Gastrocnemius medialis (tissue), 4 donors: ENCODE measurements at regions not wholly inside any gene's neighbourhood (a gene's known extent, or its start where the extent isn't known, plus 50 kb on each side); places are given as distances from the start of the nearest gene placed in this dataset.

Experiments
- ATAC-seq, 2 donors: fragments of 150-250 bp; one replicate each; pipeline ENCODE4 v1.9.1; 2016
- DNase-seq, 2 donors: peaks; one replicate each; pipeline ENCODE4 v3.0.0-alpha.2; 2019
- H3K27ac ChIP-seq, 4 donors: fragments of 200-600 bp; sonication (generic); 1 replicate in 1 of 4; 2 replicates in 3 of 4; pipeline ENCODE4 v1.5.1; 2016 to 2018; ENCODE audit warnings: mild to moderate bottlenecking in 2 of 4, moderate library complexity in 1 of 4
- H3K27me3 ChIP-seq, 3 donors: fragments of 200-600 bp; sonication (generic) in 2 of 3; 1 replicate in 1 of 3; 2 replicates in 2 of 3; pipeline versions ENCODE4 v1.5.1 to v1.6.0; 2016 to 2019; ENCODE audit warnings: mild to moderate bottlenecking in 1 of 3, moderate library complexity in 1 of 3
- H3K36me3 ChIP-seq, 2 donors: fragments of 200-600 bp; sonication (generic) in 1 of 2; one replicate each; pipeline ENCODE4 v1.5.1; 2017 to 2018
- H3K4me1 ChIP-seq, 2 donors: fragments of 200-600 bp; sonication (generic) in 1 of 2; one replicate each; pipeline ENCODE4 v1.5.1; 2016 to 2017; ENCODE audit warnings: mild to moderate bottlenecking in 2 of 2
- H3K4me3 ChIP-seq, 4 donors: fragments of 200-600 bp; sonication (generic) in 3 of 4; 1 replicate in 1 of 4; 2 replicates in 3 of 4; pipeline ENCODE4 v1.5.1; 2016 to 2019; ENCODE audit warnings: mild to moderate bottlenecking in 2 of 4
- H3K9me3 ChIP-seq, 3 donors: fragments of 200-600 bp; sonication (generic) in 2 of 3; 1 replicate in 1 of 3; 2 replicates in 2 of 3; pipeline ENCODE4 v1.5.1; 2016 to 2019
- CTCF ChIP-seq, 5 experiments: fragments of 450-650 bp in 3 of 5; fragments of 200-600 bp in 2 of 5; sonication (generic) in 2 of 5; IDR thresholded peaks in 4 of 5; conservative IDR thresholded peaks in 1 of 5; 1 replicate in 4 of 5; 2 replicates in 1 of 5; pipeline ENCODE4 v1.5.1; 2016 to 2019; ENCODE audit warnings: antibody characterized with exemption in 5 of 5, mild to moderate bottlenecking in 3 of 5, moderate library complexity in 3 of 5
- POLR2A ChIP-seq, 2 donors: fragments of 450-650 bp; IDR thresholded peaks; one replicate each; pipeline ENCODE4 v1.6.1; 2017; ENCODE audit warnings: antibody characterized with exemption in 2 of 2, mild to moderate bottlenecking in 2 of 2, moderate library complexity in 2 of 2
- in situ Hi-C, 4 donors: fragments of 200-750 bp; cut with MboI; loops; one replicate each; pipeline versions ENCODE4 v1.15.0 to v1.8.0; 2017; ENCODE audit warnings: low sequenced_read_pairs in 4 of 4
- intact Hi-C: fragments of 100-400 bp; cut with DNase I; formaldehyde crosslinking; loops from one replicate; pipeline ENCODE4 v1.15.1; 2023; ENCODE audit warnings: low total_unique reads

GRCh38 chr4:54973784-54974183 is 151.6 kb downstream of the KDR start:
- TF ChIP-seq CTCF (IDR thresholded peaks at IDR 0.05 in 4 of 5, conservative IDR thresholded peaks at IDR 0.05 in 1 of 5) (no peak), POLR2A (IDR thresholded peaks at IDR 0.05) (no peak)
- Histone ChIP-seq H3K27ac (no peak overlapping the region), H3K27me3 (no peaks in the 10 kb centered on the region), H3K4me1 (no peaks in the 10 kb centered on the region), H3K9me3 (no peaks in the 10 kb centered on the region), H3K36me3 (no peaks in the 10 kb centered on the region), H3K4me3 (no peak overlapping the region)
- in situ Hi-C loops = loop anchor here in 1 of 4 donors (10.0 kb wide), 1 partner anchor 351 kb away; no protein-coding TSS in a partner anchor
- no peak for ATAC-seq
- no peak for DNase-seq
- intact Hi-C loops = loop anchor here (5.0 kb wide), 1 partner anchor 349 kb away; no protein-coding TSS in a partner anchor

- Histone ChIP-seq H3K4me3 (no peak overlapping the region), H3K4me1 (no peaks in the 10 kb centered on the region), H3K36me3 (no peaks in the 10 kb centered on the region), H3K27ac (no peak overlapping the region), H3K27me3 (no peaks in the 10 kb centered on the region), H3K9me3 (no peaks in the 10 kb centered on the region)
- no peak for DNase-seq
- TF ChIP-seq CTCF (IDR thresholded peaks at IDR 0.05 in 4 of 5, conservative IDR thresholded peaks at IDR 0.05 in 1 of 5) = peak in 3 of 5 experiments; percentile 11 to 53 (median 52)
- no peak for TF ChIP-seq POLR2A (IDR thresholded peaks at IDR 0.05)
- intact Hi-C loops (loop anchor here (5.0 kb wide), 1 partner anchor 351 kb away; no protein-coding TSS in a partner anchor), in situ Hi-C loops (loop anchor here in 1 of 4 donors (10.0 kb wide), 1 partner anchor 353 kb away; no protein-coding TSS in a partner anchor)
- ATAC-seq = peak; percentile 41 to 52
Measured at GRCh38 chr4:54971474-54971950, 153.9 kb downstream of the KDR start.

- intact Hi-C loops (no loop called here), in situ Hi-C loops (loop anchor here in 1 of 4 donors (10.0 kb wide), 1 partner anchor 652 kb away; no protein-coding TSS in a partner anchor)
- Histone ChIP-seq H3K4me1 (no peaks in the 10 kb centered on the region), H3K9me3 (no peaks in the 10 kb centered on the region), H3K36me3 (no peaks in the 10 kb centered on the region), H3K27ac (no peak overlapping the region), H3K4me3 (no peak overlapping the region), H3K27me3 (no peaks in the 10 kb centered on the region)
- TF ChIP-seq CTCF (IDR thresholded peaks at IDR 0.05 in 4 of 5, conservative IDR thresholded peaks at IDR 0.05 in 1 of 5) = no peak
- no peak for TF ChIP-seq POLR2A (IDR thresholded peaks at IDR 0.05)
- ATAC-seq = no peak
- no peak for DNase-seq
Measured at GRCh38 chr4:54967289-54967688, 158.1 kb downstream of the KDR start.

GRCh38 chr4:54961357-54961975 is 163.9 kb downstream of the KDR start:
- no peaks in the 10 kb centered on the region for H3K9me3 ChIP-seq
- in situ Hi-C loops = loop anchor here in 1 of 4 donors (10.0 kb wide), 1 partner anchor 647 kb away; no protein-coding TSS in a partner anchor
- no peak for ATAC-seq

More at GRCh38 chr4:54961357-54961975, 163.9 kb downstream of the KDR start:
- H3K27me3 ChIP-seq = no peaks in the 10 kb centered on the region
- no peak for DNase-seq
- intact Hi-C loops = no loop called here
- H3K36me3 ChIP-seq = no peaks in the 10 kb centered on the region
- H3K27ac ChIP-seq = no peak overlapping the region
- H3K4me1 ChIP-seq = no peaks in the 10 kb centered on the region
- TF ChIP-seq POLR2A (IDR thresholded peaks at IDR 0.05) (no peak), CTCF (IDR thresholded peaks at IDR 0.05 in 4 of 5, conservative IDR thresholded peaks at IDR 0.05 in 1 of 5) (peak in 3 of 5 experiments; percentile 9 to 38 (median 36))
- no peak overlapping the region for H3K4me3 ChIP-seq
